Cardiac fibroblast (primary cell): ENCODE measurements at regions not wholly inside any gene's neighbourhood (a gene's known extent, or its start where the extent isn't known, plus 50 kb on each side); places are given as distances from the start of the nearest gene placed in this dataset.

ENCODE experiments used
- DNase-seq, 2 donors: peaks; one replicate each; pipeline versions ENCODE4 v3.0.0 to v3.0.0-alpha.2; 2010; ENCODE audit warnings: low read depth in 2 of 2
- H3K4me3 ChIP-seq, 2 donors: replicated peaks in 1 of 2; 1 replicate in 1 of 2; 2 replicates in 1 of 2; pipeline ENCODE4 v1.5.1; 2011; ENCODE audit warnings: low read depth in 2 of 2, low read length in 2 of 2, mild to moderate bottlenecking in 2 of 2, moderate library complexity in 1 of 2
- CTCF ChIP-seq: IDR thresholded peaks from one replicate; pipeline ENCODE4 v1.5.1; 2011; ENCODE audit warnings: low read depth, mild to moderate bottlenecking, low read length, inconsistent platforms

- DNase-seq, result no peak
- H3K4me3 ChIP-seq, result no peak overlapping the region
Measured at GRCh38 chr16:13768471-13768870, 151.5 kb upstream of the ERCC4 start.

DNA sequence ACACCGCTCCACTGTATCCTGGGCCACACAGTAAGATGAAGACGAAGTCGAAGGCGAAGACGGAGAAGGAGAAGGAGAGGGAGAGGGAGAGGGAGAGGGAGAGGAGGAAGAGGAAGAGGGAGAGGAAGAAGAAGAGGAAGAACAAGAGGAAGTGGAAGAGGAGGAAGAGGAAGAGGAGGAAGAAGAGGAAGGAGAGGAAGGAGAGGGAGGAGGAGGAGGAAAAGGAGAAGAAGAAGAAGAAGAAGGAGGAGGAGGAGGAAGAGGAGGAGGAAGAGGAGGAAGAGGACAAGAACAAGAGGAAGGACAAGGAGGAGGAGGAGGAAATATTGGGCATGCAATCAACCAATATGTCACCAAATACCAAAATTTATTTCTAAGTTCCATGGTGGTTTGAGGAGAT is 149.5 kb upstream of the ERCC4 start:
- no peak for TF ChIP-seq CTCF
- DNase-seq, result no peak
- no peak overlapping the region for H3K4me3 ChIP-seq

More at GRCh38 chr16:13768471-13768870, 151.5 kb upstream of the ERCC4 start:
- TF ChIP-seq CTCF, result no peak

DNA sequence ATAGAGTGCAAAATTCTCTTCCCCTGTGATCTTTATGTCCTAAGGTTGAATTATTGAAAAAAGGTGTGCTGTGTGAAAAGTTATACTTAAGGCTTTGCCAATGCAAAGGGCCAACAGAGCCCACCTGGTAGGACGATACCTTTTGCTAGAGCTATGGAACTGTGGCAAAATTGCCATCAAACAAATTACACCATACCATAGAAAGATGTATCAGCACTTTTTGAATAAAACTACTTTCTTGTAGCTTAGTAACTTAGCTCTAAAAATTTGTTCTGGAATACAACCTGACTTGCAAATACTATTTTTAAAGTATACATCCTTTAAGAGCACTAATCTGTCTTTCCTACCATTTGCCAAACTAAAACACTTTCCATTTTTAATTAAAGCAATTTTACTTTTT is 147.2 kb upstream of the ERCC4 start:
- no peak overlapping the region for H3K4me3 ChIP-seq
- no peak for DNase-seq
- TF ChIP-seq CTCF, result no peak

GRCh38 chr16:13779676-13780075 is 140.3 kb upstream of the ERCC4 start:
- DNase-seq, result no peak
- H3K4me3 ChIP-seq, result no peak overlapping the region
- no peak for TF ChIP-seq CTCF

- TF ChIP-seq CTCF, result no peak
- no peak overlapping the region for H3K4me3 ChIP-seq
- no peak for DNase-seq
Measured at GRCh38 chr16:13780406-13781168, 139.4 kb upstream of the ERCC4 start.

- DNase-seq, result no peak
- TF ChIP-seq CTCF, result no peak
- no peak overlapping the region for H3K4me3 ChIP-seq
Measured at GRCh38 chr16:13781169-13781564, 138.8 kb upstream of the ERCC4 start.
